Neuronal stem cell (in vitro differentiated cells): ENCODE measurements at regions not wholly inside any gene's neighbourhood (a gene's known extent, or its start where the extent isn't known, plus 50 kb on each side); places are given as distances from the start of the nearest gene placed in this dataset.
A peak's percentile ranks its signal among the peaks of the same experiment; 100 is the strongest.

Source experiments
- DNase-seq: peaks from one replicate; pipeline ENCODE4 v3.0.0-alpha.2; 2013; ENCODE audit warnings: low spot score
- H2AFZ ChIP-seq: one replicate; pipeline ENCODE4 v1.6.1; 2013; ENCODE audit warnings: mild to moderate bottlenecking, low read length, inconsistent platforms
- H2AK5ac ChIP-seq: 2 replicates; pipeline ENCODE4 v1.6.1; 2013; ENCODE audit warnings: low read depth, mild to moderate bottlenecking, inconsistent platforms, low read length, moderate library complexity, mixed read lengths
- H2BK120ac ChIP-seq: 2 replicates; pipeline ENCODE4 v1.6.1; 2013; ENCODE audit warnings: low read depth, mild to moderate bottlenecking, inconsistent platforms, low read length, moderate library complexity, mixed read lengths
- H2BK12ac ChIP-seq: one replicate; pipeline ENCODE4 v1.6.1; 2013; ENCODE audit warnings: low read length, inconsistent platforms
- H2BK15ac ChIP-seq: 2 replicates; pipeline ENCODE4 v1.6.1; 2013; ENCODE audit warnings: mild to moderate bottlenecking, low read length, inconsistent platforms, mixed read lengths
- H2BK5ac ChIP-seq: one replicate; pipeline ENCODE4 v1.6.1; 2013; ENCODE audit warnings: inconsistent platforms, mild to moderate bottlenecking, low read length, moderate library complexity
- H3K14ac ChIP-seq: one replicate; pipeline ENCODE4 v1.6.1; 2013; ENCODE audit warnings: low read length, inconsistent platforms
- H3K18ac ChIP-seq: 2 replicates; pipeline ENCODE4 v1.6.1; 2013; ENCODE audit warnings: low read length, inconsistent platforms
- H3K23ac ChIP-seq: 2 replicates; pipeline ENCODE4 v1.6.1; 2013; ENCODE audit warnings: low read depth, mild to moderate bottlenecking, mixed read lengths, low read length, inconsistent platforms; ENCODE audit not compliant: poor library complexity
- H3K27ac ChIP-seq: replicated peaks from 3 replicates; pipeline ENCODE4 v1.5.1; 2013; ENCODE audit warnings: low read length, inconsistent platforms
- H3K27me3 ChIP-seq, 3 experiments: 2 replicates each; pipeline ENCODE4 v1.6.1; 2013; ENCODE audit warnings: low read length in 3 of 3, mild to moderate bottlenecking in 2 of 3, inconsistent platforms in 1 of 3, low read depth in 1 of 3, mixed read lengths in 1 of 3, moderate library complexity in 1 of 3; ENCODE audit not compliant: control insufficient read depth in 3 of 3, insufficient read depth in 3 of 3
- H3K36me3 ChIP-seq, 2 donors: replicated peaks in 1 of 2; 2 replicates each; pipeline ENCODE4 v1.6.1; 2013; ENCODE audit warnings: low read length in 2 of 2; ENCODE audit not compliant: control insufficient read depth in 2 of 2, insufficient read depth in 2 of 2
- H3K4ac ChIP-seq: 2 replicates; pipeline ENCODE4 v1.6.1; 2013; ENCODE audit warnings: inconsistent platforms, mild to moderate bottlenecking, low read length, moderate library complexity
- H3K4me1 ChIP-seq, 2 donors: 1 replicate in 1 of 2; 2 replicates in 1 of 2; pipeline ENCODE4 v1.6.1; 2013; ENCODE audit warnings: low read length in 2 of 2, low read depth in 1 of 2; ENCODE audit not compliant: control insufficient read depth in 2 of 2, insufficient read depth in 1 of 2
- H3K4me2 ChIP-seq: one replicate; pipeline ENCODE4 v1.6.1; 2013; ENCODE audit warnings: mild to moderate bottlenecking, low read length, inconsistent platforms; ENCODE audit not compliant: insufficient read depth, poor library complexity, severe bottlenecking
- H3K4me3 ChIP-seq, 2 donors: 2 replicates each; pipeline ENCODE4 v1.5.1; 2013; ENCODE audit warnings: low read length in 2 of 2, mild to moderate bottlenecking in 2 of 2, inconsistent platforms in 1 of 2, moderate library complexity in 1 of 2
- H3K79me1 ChIP-seq: one replicate; pipeline ENCODE4 v1.6.1; 2013; ENCODE audit warnings: low read depth, mild to moderate bottlenecking, inconsistent platforms, low read length, moderate library complexity
- H3K9ac ChIP-seq: one replicate; pipeline ENCODE4 v1.6.1; 2013; ENCODE audit warnings: mild to moderate bottlenecking, low read depth, low read length, inconsistent platforms; ENCODE audit not compliant: poor library complexity
- H3K9me3 ChIP-seq, 2 donors: replicated peaks in 1 of 2; 2 replicates each; pipeline versions ENCODE3 to v1.6.1; 2013; ENCODE audit warnings: low read length in 2 of 2, mild to moderate bottlenecking in 2 of 2, inconsistent platforms in 1 of 2, low read depth in 1 of 2, mixed read lengths in 1 of 2, moderate library complexity in 1 of 2; ENCODE audit not compliant: control insufficient read depth in 2 of 2, insufficient read depth in 1 of 2
- H4K8ac ChIP-seq: one replicate; pipeline ENCODE4 v1.6.1; 2013; ENCODE audit warnings: low read depth, mild to moderate bottlenecking, inconsistent platforms, low read length, moderate library complexity
- H4K91ac ChIP-seq: one replicate; pipeline ENCODE4 v1.6.1; 2013; ENCODE audit warnings: low read length, low read depth, mild to moderate bottlenecking, inconsistent platforms; ENCODE audit not compliant: poor library complexity
- WGBS, 2 donors: extraction: QIAGEN DNeasy Blood & Tissue Kit; methylation state at CpG; one replicate each; pipeline ENCODE4 v1.1.7; 2013; ENCODE audit warnings: missing lambda C conversion rate in 2 of 2, mixed read lengths in 1 of 2; ENCODE audit not compliant: insufficient read length in 2 of 2, insufficient replicate concordance in 1 of 2; ENCODE audit errors: extremely low coverage in 2 of 2; 5-methylcytosine and 5-hydroxymethylcytosine counted together

GRCh38 chr2:10968176-10968575, 56.4 kb downstream of the KCNF1 start:
- no peak for DNase-seq
- no peak overlapping the region for H2BK5ac ChIP-seq
- no peak overlapping the region for H3K4me2 ChIP-seq
- no peaks in the 10 kb centered on the region for H3K79me1 ChIP-seq
- H3K18ac ChIP-seq = peak overlapping the region; percentile 62
- peaks cover 21% of the 10 kb centered on the region in 2 donors for H3K4me1 ChIP-seq
- no peak overlapping the region for H2AFZ ChIP-seq
- no peaks in the 10 kb centered on the region for H3K36me3 ChIP-seq
- no CpG with 5 or more reads among the region's 11 CpGs for WGBS, 2 donors
- H4K8ac ChIP-seq = no peak overlapping the region
- no peak overlapping the region for H3K23ac ChIP-seq
- H3K9me3 ChIP-seq = no peaks in the 10 kb centered on the region
- peak overlapping the region; percentile 32 for H2BK15ac ChIP-seq
- no peak overlapping the region for H3K27ac ChIP-seq
- H4K91ac ChIP-seq = no peak overlapping the region
- no peak overlapping the region for H2BK120ac ChIP-seq
- peak overlapping the region; percentile 14 for H2AK5ac ChIP-seq
- no peak overlapping the region for H3K9ac ChIP-seq
- no peak overlapping the region for H3K4me3 ChIP-seq
- no peak overlapping the region for H2BK12ac ChIP-seq
- H3K27me3 ChIP-seq = no peaks in the 10 kb centered on the region
- H3K4ac ChIP-seq = no peak overlapping the region
- H3K14ac ChIP-seq = no peak overlapping the region

- H3K4me1 ChIP-seq = peaks cover 27 to 28% of the 10 kb centered on the region in 2 donors
- no peak overlapping the region for H2BK12ac ChIP-seq
- no peak overlapping the region for H2BK5ac ChIP-seq
- H2BK120ac ChIP-seq = no peak overlapping the region
- H3K36me3 ChIP-seq = no peaks in the 10 kb centered on the region
- no peak overlapping the region for H2AK5ac ChIP-seq
- no peak overlapping the region for H3K14ac ChIP-seq
- no peak overlapping the region for H2BK15ac ChIP-seq
- H4K91ac ChIP-seq = no peak overlapping the region
- H3K23ac ChIP-seq = no peak overlapping the region
- H3K4me2 ChIP-seq = no peak overlapping the region
- no peak overlapping the region for H3K9ac ChIP-seq
- no peak overlapping the region for H4K8ac ChIP-seq
- H3K4me3 ChIP-seq = no peak overlapping the region
- no peak for DNase-seq
- H3K18ac ChIP-seq = no peak overlapping the region
- no CpG with 5 or more reads among the region's 3 CpGs for WGBS, 2 donors
- H3K9me3 ChIP-seq = no peaks in the 10 kb centered on the region
- no peaks in the 10 kb centered on the region for H3K27me3 ChIP-seq
- H2AFZ ChIP-seq = peak overlapping the region; percentile 64
- no peaks in the 10 kb centered on the region for H3K79me1 ChIP-seq
- H3K4ac ChIP-seq = no peak overlapping the region
- H3K27ac ChIP-seq = no peak overlapping the region
Measured at GRCh38 chr2:10970666-10971065, 58.9 kb downstream of the KCNF1 start.

GRCh38 chr2:10971161-10971887, 59.6 kb downstream of the KCNF1 start:
- Histone ChIP-seq H3K4me2 (peak overlapping the region; percentile 13), H3K9me3 (no peaks in the 10 kb centered on the region), H3K27ac (peak overlapping the region; percentile 9), H4K8ac (no peak overlapping the region), H2AK5ac (peak overlapping the region; percentile 21), H2BK5ac (no peak overlapping the region), H3K23ac (no peak overlapping the region), H3K36me3 (no peaks in the 10 kb centered on the region), H2AFZ (peak overlapping the region; percentile 64), H3K4me3 (no peak overlapping the region), H2BK15ac (peak overlapping the region; percentile 32), H3K4ac (no peak overlapping the region), H3K79me1 (no peaks in the 10 kb centered on the region), H3K27me3 (no peaks in the 10 kb centered on the region), H2BK12ac (peak overlapping the region; percentile 18), H4K91ac (no peak overlapping the region), H3K4me1 (peaks cover 27 to 28% of the 10 kb centered on the region in 2 donors), H2BK120ac (no peak overlapping the region), H3K9ac (peak overlapping the region; percentile 39), H3K18ac (peak overlapping the region; percentile 74), H3K14ac (no peak overlapping the region)
- no CpG with 5 or more reads among the region's 15 CpGs for WGBS, 2 donors
- no peak for DNase-seq

DNA sequence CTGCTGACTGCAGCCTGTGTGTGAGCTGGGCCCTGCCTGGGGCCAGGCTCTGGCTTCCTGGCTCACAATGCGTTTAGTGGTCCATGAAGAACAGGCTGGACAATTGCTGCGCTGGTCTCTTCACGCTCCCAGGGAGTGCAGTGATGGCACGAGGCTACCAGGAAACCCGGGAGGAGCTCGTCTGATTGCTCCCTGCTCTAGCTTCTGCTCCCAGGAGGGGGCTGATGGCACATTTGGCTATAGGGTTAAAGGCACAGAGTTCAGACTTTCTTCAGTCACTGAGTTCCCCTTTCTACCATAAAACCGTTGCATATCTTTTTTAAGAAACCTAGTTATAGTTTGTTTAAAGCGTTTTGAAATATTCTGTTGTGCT, 60.1 kb downstream of the KCNF1 start:
- H3K4ac ChIP-seq = no peak overlapping the region
- H3K9ac ChIP-seq = no peak overlapping the region
- H2AK5ac ChIP-seq = no peak overlapping the region
- no peaks in the 10 kb centered on the region for H3K9me3 ChIP-seq
- no peak overlapping the region for H3K23ac ChIP-seq
- no peaks in the 10 kb centered on the region for H3K79me1 ChIP-seq
- H3K4me2 ChIP-seq = peak overlapping the region; percentile 13
- peak overlapping the region; percentile 9 for H3K27ac ChIP-seq
- no peak overlapping the region for H2BK15ac ChIP-seq
- H3K27me3 ChIP-seq = no peaks in the 10 kb centered on the region
- H2BK120ac ChIP-seq = no peak overlapping the region
- no peak overlapping the region for H4K8ac ChIP-seq
- peak overlapping the region; percentile 74 for H3K18ac ChIP-seq
- H4K91ac ChIP-seq = no peak overlapping the region
- peaks cover 27 to 29% of the 10 kb centered on the region in 2 donors for H3K4me1 ChIP-seq
- no peak overlapping the region for H2BK5ac ChIP-seq
- DNase-seq = peak; percentile 59
- H3K14ac ChIP-seq = no peak overlapping the region
- no peaks in the 10 kb centered on the region for H3K36me3 ChIP-seq
- H2AFZ ChIP-seq = peak overlapping the region; percentile 64
- H3K4me3 ChIP-seq = no peak overlapping the region
- no CpG with 5 or more reads among the region's 8 CpGs for WGBS, 2 donors
- no peak overlapping the region for H2BK12ac ChIP-seq
